Activated effector memory CD4-positive, alpha-beta T cell treated with Interleukin-2 at 50 U/mL for 16 hours (primary cell): ENCODE measurements at regions not wholly inside any gene's neighbourhood (a gene's known extent, or its start where the extent isn't known, plus 50 kb on each side); places are given as distances from the start of the nearest gene placed in this dataset.
"Not testable (repeated sequence)": the region's sequence is repeated elsewhere in the genome, so short reads cannot be mapped to it uniquely, and the experiment has no call there.

Source experiments
- DNase-seq: peaks from one replicate; pipeline ENCODE4 v3.0.0-alpha.2; 2020

GRCh38 chr6:170232186-170233002 is 58.5 kb downstream of the DLL1 start:
- no peak for DNase-seq

GRCh38 chr6:170231293-170232185 is 59.3 kb downstream of the DLL1 start:
- no peak for DNase-seq

- DNase-seq = no peak
Observed at GRCh38 chr6:170230520-170231292, 60.2 kb downstream of the DLL1 start.

DNA sequence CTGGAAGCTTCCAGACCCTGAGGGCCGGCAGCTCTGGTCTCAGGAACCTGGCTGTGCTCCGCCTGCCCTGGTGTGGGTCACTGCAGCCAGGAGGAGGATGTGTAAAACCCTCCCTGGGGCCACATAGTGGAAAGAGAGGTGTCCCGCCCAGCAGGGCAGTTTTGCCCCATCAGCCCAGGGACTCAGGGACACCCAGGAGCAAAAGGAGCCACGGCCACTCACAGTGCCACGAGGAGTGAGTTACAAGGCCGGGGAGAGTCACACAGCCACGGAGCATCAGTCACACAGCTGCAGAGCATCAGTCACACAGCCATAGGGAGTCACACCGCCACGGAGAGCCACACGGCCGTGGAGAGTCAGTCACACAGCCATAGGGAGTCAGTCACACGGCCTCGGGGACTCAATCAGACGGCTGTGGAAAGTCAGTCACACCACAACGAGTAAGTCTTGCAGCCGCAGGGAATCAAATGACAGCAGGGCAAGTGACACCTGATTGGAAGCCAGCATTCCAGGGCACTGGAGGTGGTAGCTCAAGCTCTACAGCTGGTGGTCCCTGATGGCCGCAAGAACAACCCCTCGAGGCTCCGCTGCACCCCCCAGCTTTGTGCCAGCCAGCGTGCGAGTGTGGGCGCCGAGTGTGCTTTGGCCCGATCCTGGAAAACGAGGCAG is 60.9 kb downstream of the DLL1 start:
- no peak for DNase-seq

- no peak for DNase-seq
Observed at GRCh38 chr6:170229396-170229795, 61.5 kb downstream of the DLL1 start.

GRCh38 chr6:170228946-170229310 is 62.0 kb downstream of the DLL1 start:
- DNase-seq = no peak

DNA sequence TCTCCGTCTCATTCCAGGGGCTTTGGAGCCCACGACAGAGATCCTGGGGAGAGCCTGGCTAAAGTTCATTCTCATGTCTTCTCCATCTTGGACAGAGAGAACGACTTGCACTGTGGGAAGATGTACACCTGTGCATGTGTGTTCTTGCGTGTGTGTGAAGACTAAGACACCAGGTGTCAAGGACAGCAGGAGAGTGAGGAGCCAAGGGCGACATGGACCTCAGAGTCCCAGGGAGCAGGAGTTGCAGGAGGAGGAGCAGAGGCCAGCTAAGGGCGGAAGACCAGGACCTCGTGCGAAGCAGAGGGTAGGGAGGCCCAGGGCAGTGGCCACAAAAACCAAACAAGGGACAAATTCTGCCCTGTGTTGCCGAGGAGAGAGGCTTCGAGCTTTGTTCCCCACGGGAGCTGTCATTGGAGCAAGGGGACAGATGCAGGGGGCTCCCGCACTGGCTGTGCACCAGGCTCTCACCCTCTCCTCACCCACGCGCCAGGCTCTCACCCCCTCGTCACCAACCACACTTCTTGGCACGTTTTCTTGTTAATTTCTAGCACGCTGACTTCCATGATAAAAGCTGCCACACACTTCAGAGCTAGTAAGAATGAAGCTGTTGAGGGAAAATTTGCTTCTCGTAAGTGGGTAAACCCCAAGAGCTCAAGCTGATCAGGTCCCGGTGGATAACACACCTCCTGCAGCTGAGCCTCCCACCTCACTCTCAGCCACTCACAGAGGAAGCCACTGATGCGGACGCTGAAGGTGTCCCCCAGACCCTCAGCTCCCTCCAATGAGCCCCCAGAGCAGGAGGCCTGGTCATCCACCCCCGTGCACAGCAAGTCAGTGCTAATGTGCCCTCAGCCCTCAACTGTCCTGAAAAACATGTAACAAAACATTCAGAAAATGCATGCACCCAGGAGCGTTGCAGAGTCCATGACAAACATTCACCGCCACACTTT is 62.6 kb downstream of the DLL1 start:
- DNase-seq = no peak

DNA sequence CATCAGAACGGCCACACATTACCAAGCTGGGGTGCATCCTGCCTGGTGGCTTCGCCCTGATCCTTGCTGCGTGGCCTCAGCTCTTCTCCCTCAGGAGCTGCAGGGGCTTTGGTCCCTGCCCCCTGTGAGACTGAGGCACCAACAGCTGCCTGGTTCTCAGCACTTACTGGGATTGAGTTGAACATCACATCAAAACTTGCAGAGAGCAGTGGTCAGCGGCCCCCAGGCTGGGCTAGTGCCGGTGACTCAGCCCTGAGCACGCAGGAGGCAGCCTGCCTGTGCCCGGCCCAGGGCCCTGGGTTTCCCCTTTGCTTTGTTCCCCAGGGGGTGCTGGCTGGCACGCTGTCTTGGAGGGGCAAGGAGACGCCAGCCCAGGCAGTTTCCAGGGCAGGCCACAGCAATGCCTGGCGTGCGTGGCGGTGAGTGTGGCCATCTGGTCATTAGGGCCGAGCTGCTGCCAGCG is 63.3 kb downstream of the DLL1 start:
- no peak for DNase-seq

- DNase-seq = no peak
Observed at GRCh38 chr6:170226647-170227046, 64.2 kb downstream of the DLL1 start.

DNA sequence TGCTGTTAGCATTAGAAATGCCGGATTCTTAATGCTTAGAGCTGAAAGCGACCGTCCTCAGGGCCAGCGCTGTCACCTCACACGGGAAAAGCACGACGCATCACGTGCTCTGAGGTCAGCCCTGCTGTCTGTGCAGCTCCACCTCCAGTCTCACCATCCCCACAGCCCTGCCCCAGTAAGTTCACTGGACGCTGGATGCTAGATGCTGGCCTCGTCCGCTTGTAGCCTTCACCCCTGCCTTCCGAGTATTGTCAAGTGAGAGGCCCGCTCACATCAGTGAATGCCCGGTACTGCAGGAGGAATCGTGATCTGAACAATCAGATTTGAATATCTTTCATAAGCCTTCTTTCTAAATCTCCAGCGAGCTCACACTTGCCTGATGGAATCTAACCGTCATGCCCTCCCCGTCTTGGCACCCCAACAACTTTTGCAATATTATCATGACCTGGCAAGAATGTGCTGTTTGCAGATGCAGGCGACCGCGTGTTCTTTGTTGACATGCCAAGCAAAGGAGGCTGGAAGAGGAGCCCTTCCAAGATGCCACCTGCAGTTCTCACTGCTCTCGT is 64.9 kb downstream of the DLL1 start:
- DNase-seq = no peak

- DNase-seq = no peak
Observed at GRCh38 chr6:170224694-170225660, 65.9 kb downstream of the DLL1 start.

GRCh38 chr6:170223718-170224693 is 66.9 kb downstream of the DLL1 start:
- no peak for DNase-seq

DNA sequence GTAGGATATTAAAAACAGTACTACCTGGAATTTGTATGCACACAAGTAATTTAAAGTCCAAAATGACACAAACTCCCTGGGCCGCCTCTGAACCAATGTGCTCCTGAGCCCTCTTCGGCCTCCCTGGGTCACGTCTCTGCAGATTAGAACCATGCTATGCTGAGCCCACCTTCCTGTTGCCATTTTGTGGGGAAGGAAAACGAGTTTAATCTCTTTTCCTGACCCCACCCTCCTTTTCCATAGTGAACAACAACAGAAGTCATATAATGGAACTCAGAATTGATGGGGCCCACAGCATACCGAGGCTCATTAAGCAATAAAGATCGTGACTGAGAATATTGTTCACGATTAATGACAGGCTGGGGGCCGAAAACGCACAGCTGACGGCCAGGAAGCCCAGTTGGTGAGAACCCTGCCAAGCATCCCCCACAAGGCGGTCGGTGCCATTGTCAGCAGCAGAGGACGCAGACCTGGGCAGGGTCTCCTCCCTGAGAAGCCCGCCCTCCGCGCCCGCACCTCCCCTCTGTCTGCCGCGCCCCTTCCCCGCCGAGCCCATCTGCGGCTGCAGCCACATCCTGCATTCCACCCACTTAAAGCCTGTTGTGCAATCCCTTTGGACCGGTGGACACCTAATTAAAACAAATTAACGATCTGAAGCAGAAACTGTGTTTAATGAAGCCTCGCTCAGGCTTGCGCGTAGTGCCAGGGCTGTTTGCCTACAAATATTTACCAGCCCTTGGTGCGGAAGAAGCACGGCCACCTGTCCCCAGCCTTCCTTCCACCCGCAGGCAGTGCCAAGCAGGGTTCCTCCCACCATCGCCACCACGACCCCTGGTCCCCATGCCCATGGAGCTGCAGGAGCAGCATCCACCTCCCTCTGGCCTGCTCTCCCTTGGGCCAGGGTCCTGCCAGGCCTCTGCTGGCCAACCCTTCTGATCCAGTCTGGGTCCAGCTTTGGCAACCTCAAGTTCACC is 68.1 kb downstream of the DLL1 start:
- DNase-seq = no peak

GRCh38 chr6:170221753-170222400 is 69.0 kb downstream of the DLL1 start:
- no peak for DNase-seq

DNA sequence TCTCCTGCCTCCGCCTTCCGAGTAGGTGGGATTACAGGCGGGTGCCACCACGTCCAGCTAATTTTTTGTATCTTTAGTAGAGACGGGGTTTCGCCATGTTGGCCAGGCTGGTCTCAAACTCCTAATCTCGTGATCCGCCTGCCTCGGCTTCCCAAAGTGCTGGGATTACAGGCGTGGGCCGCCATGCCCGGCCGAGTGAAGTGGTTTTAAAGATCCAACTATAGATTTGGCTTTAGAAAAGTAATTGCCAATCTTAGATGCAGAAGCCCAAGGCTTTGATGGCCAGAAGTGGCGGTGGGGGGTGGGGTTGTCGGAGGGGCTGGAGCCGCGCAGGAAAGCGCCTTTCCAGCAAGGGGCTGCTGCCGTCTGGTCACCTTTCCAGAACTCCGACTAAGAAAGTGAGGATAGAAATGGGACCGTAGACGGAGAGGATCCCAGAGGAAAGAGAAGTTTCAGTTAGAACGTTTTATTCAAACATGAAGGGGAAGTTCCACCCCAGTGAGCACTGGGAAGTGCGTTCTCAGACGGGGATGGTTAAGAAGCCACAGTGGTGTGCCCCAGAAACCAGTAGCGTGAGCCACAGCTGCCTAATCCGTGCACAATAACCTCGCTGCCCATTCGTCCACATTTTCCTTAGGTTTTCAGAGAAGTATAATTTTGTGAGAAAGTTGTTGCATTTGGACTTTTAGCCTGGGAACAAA is 69.7 kb downstream of the DLL1 start:
- DNase-seq = no peak

DNA sequence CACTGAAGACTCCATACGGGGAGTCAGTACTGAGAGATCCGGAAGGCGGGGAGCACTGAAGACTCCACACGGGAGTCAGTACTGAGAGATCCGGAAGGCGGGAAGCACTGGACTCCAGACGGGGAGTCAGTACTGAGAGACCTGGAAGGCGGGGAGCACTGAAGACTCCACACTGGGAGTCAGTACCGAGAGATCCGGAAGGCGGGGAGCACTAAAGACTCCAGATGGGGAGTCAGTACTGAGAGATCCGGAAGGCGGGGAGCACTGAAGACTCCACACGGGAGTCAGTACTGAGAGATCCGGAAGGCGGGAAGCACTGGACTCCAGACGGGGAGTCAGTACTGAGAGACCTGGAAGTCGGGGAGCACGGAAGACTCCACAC is 77.2 kb downstream of the DLL1 start:
- not testable (repeated sequence) for DNase-seq
